HG02938 (cell line): ENCODE measurements at regions not wholly inside any gene's neighbourhood (a gene's known extent, or its start where the extent isn't known, plus 50 kb on each side); places are given as distances from the start of the nearest gene placed in this dataset.
"Not testable (repeated sequence)": the region's sequence is repeated elsewhere in the genome, so short reads cannot be mapped to it uniquely, and the experiment has no call there.

Experiments used
- ATAC-seq: cut with Tn5 transposase; IDR thresholded peaks from one replicate; pipeline ENCODE4 v1.9.1; 2021; ENCODE audit warnings: mild to moderate bottlenecking, moderate library complexity; ENCODE audit not compliant: unreplicated experiment

DNA sequence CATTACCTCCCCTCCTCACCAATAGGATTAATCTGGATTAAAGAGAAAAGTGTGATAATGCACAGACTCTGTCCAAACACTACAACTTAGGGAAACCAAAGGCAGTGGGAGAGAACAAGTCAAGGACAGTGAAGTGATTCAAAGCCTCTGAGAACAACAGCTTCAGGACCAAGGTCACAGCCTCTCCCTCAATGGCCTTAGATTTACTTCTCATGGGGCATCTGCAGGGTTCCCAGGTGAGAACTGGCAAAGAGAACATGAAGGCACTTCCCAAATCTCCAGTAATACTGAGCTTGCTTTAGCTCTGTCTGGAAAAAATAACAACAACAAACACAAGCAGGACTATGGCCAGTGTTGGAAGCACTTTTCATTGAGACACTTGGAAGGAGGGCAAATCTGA, 99.8 kb upstream of the GOLGA6L22 start:
- ATAC-seq, result not testable (repeated sequence)

- ATAC-seq, result peak; percentile 76
Observed at GRCh38 chr15:22359587-22359986, 99.1 kb upstream of the GOLGA6L22 start.

GRCh38 chr15:22360696-22361095, 98.0 kb upstream of the GOLGA6L22 start:
- ATAC-seq, result not testable (repeated sequence)

DNA sequence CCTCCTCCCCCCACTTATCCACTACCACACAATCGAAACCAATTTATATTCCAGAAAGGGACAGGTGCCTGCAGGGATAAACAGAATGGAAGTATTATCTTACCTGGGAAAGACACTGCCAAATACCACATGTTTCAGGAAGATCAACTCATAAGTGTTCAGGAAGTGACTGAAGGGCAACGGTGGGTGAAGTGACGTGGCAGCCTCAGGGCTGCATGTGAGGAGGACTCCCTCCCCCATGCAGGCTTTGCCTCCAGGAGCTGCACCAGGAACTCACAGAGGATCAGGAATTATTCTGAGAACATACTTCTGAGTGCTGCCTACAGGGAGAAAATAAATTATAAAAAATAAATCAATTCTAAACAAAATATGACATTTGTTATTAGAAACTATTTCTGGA, 96.2 kb upstream of the GOLGA6L22 start:
- not testable (repeated sequence) for ATAC-seq

GRCh38 chr15:22371246-22371834, 87.4 kb upstream of the GOLGA6L22 start:
- ATAC-seq, result not testable (repeated sequence)

- ATAC-seq, result not testable (repeated sequence)
Observed at GRCh38 chr15:22374531-22374930, 84.2 kb upstream of the GOLGA6L22 start.

- ATAC-seq, result not testable (repeated sequence)
Observed at GRCh38 chr15:22375829-22376228, 82.9 kb upstream of the GOLGA6L22 start.

DNA sequence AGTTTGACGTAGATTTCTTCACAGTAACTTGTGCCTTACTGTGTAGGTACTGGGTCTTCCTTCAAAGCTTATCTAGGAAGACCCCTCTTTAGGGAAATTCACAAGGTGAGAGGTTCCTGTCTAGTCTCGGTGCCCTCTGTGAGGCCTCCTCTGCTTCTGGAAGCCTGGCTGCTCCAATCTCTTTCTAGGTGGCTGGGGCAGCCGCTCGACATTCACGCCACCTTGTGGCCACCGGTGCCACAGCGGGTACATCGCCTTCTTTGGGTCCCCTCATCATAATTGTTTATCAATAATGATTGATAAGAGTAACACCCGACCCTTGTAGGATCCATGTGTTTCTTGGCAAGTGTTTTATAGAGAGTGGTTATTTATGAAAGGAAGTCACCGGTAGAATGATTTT, 80.8 kb upstream of the GOLGA6L22 start:
- peak; percentile 48 for ATAC-seq

GRCh38 chr15:22387691-22388090, 71.0 kb upstream of the GOLGA6L22 start:
- ATAC-seq, result not testable (repeated sequence)

GRCh38 chr15:22388365-22388764, 70.3 kb upstream of the GOLGA6L22 start:
- not testable (repeated sequence) for ATAC-seq

DNA sequence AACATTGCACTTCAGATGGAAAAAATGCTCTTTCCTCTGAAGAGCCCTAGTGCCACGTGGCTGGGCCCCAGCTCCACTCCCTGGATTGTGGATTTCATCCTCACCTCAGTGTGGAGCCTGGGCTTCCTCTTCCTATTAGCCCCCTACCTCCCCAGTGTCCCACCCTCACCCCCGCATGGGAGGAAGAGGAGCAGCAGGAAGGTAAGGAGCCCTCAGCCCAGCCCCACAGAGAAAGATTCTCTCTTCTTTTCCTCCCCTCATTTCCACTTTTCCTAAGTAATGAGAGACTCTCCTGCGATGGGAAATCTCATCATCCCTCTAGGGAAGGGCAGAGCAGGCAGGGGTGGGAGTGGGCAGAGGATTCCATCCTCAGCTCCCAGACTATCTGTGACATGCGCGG, 57.5 kb upstream of the GOLGA6L22 start:
- ATAC-seq, result not testable (repeated sequence)

- not testable (repeated sequence) for ATAC-seq
Observed at GRCh38 chr15:22401703-22402102, 57.0 kb upstream of the GOLGA6L22 start.

- ATAC-seq, result not testable (repeated sequence)
Observed at GRCh38 chr15:22405765-22406164, 52.9 kb upstream of the GOLGA6L22 start.
